Naive B cell (primary cell): ENCODE measurements at regions not wholly inside any gene's neighbourhood (a gene's known extent, or its start where the extent isn't known, plus 50 kb on each side); places are given as distances from the start of the nearest gene placed in this dataset.
"Not testable (repeated sequence)": the region's sequence is repeated elsewhere in the genome, so short reads cannot be mapped to it uniquely, and the experiment has no call there.

ENCODE experiments used
- ATAC-seq, 2 donors: fragments of 150-1000 bp; cut with Tn5 transposase; 2 replicates each; pipeline ENCODE4 v1.10.0; 2021; ENCODE audit warnings: low read depth in 2 of 2, mild to moderate bottlenecking in 2 of 2, moderate library complexity in 2 of 2
- DNase-seq: peaks from one replicate; pipeline ENCODE4 v3.0.0; 2022
- H3K27ac Mint-ChIP-seq, 6 donors: one replicate each; pipeline ENCODE4 v1.8.0; 2020 to 2022; ENCODE audit warnings: mild to moderate bottlenecking in 6 of 6, mixed read lengths in 6 of 6, moderate library complexity in 5 of 6, inconsistent platforms in 2 of 6
- H3K27me3 Mint-ChIP-seq, 3 donors: one replicate each; pipeline ENCODE4 v1.8.0; 2021 to 2022; ENCODE audit warnings: mixed read lengths in 3 of 3, mild to moderate bottlenecking in 1 of 3
- H3K36me3 Mint-ChIP-seq, 2 donors: one replicate each; pipeline ENCODE4 v1.8.0; 2020 to 2022; ENCODE audit warnings: mixed read lengths in 2 of 2, inconsistent platforms in 1 of 2, mild to moderate bottlenecking in 1 of 2
- H3K4me1 Mint-ChIP-seq, 3 donors: one replicate each; pipeline ENCODE4 v1.8.0; 2020 to 2022; ENCODE audit warnings: mixed read lengths in 3 of 3, inconsistent platforms in 1 of 3, mild to moderate bottlenecking in 1 of 3, moderate library complexity in 1 of 3
- H3K4me3 Mint-ChIP-seq, 8 donors: one replicate each; pipeline ENCODE4 v1.8.0; 2020 to 2022; ENCODE audit warnings: mild to moderate bottlenecking in 8 of 8, mixed read lengths in 8 of 8, moderate library complexity in 8 of 8, inconsistent platforms in 2 of 8
- H3K9me3 Mint-ChIP-seq, 7 donors: one replicate each; pipeline ENCODE4 v1.8.0; 2020 to 2022; ENCODE audit warnings: mixed read lengths in 7 of 7, mild to moderate bottlenecking in 5 of 7, inconsistent platforms in 2 of 7, moderate library complexity in 1 of 7

DNA sequence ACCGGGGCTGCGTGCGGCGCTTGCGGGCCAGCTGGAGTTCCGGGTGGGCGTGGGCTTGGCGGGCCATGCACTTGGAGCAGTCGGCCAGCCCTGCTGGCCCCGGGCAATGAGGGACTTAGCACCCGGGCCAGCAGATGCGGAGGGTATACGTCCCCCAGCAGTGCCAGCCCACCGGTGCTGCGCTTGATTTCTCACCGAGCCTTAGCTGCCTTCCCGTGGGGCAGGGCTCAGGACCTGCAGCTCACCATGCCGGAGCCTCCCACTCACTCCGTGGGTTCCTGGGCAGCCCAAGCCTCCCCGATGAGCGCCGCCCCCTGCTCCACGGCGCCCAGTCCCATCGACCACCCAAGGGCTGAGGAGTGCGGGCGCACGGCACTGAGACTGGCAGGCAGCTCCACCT lies 51.4 kb upstream of the INPP4B start:
- not testable (repeated sequence) for ATAC-seq, H3K27ac Mint-ChIP-seq, DNase-seq, H3K36me3 Mint-ChIP-seq, H3K27me3 Mint-ChIP-seq, H3K4me3 Mint-ChIP-seq, H3K4me1 Mint-ChIP-seq
- H3K9me3 Mint-ChIP-seq = peaks cover 7 to 51% (median 30%) of the 10 kb centered on the region in 7 donors

- H3K36me3 Mint-ChIP-seq = no peaks in the 10 kb centered on the region
- no peak for DNase-seq
Observed at GRCh38 chr4:142900622-142901021, 54.5 kb upstream of the INPP4B start.

DNA sequence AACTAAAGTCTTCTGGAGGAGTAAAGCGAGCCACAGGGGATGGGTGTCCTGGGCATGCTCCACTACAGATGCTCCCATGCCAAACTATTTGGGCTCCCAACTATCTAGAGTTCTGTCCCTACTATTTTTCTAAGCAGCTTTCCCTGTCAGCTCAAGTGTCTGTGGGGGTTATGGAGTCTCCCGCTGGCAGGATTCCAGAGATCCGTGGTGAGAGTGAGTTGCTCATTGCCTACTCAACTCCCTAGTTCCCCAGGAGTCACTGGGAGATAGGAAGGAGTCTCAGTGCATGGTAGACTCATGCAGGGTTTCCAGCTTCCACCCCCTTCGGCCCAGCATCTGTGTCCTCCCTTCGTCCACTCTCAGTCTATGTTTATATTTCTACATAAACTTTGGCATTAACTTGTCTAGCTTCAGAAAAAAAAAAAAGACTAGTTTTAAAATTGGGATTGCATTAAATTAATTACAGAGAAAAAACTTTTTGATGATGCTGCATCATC lies 55.1 kb upstream of the INPP4B start:
- H3K27ac Mint-ChIP-seq = no peak overlapping the region
- DNase-seq = no peak
- no peaks in the 10 kb centered on the region for H3K36me3 Mint-ChIP-seq
- H3K4me3 Mint-ChIP-seq = no peak overlapping the region
- H3K27me3 Mint-ChIP-seq = peaks cover 0 to 8% (median 0%) of the 10 kb centered on the region in 3 donors
- ATAC-seq = no peak
- H3K4me1 Mint-ChIP-seq = no peaks in the 10 kb centered on the region
- peaks cover 3 to 19% (median 8%) of the 10 kb centered on the region in 7 donors for H3K9me3 Mint-ChIP-seq

More at GRCh38 chr4:142900622-142901021, 54.5 kb upstream of the INPP4B start:
- H3K27me3 Mint-ChIP-seq = peaks cover 0 to 8% (median 0%) of the 10 kb centered on the region in 3 donors
- ATAC-seq = no peak
- peaks cover 5 to 23% (median 10%) of the 10 kb centered on the region in 7 donors for H3K9me3 Mint-ChIP-seq
- H3K4me3 Mint-ChIP-seq = no peak overlapping the region
- H3K27ac Mint-ChIP-seq = no peak overlapping the region
- H3K4me1 Mint-ChIP-seq = no peaks in the 10 kb centered on the region

- Mint-ChIP-seq H3K27me3 (peaks cover 0 to 14% (median 0%) of the 10 kb centered on the region in 3 donors), H3K9me3 (peaks cover 0 to 10% (median 4%) of the 10 kb centered on the region in 7 donors)
- not testable (repeated sequence) for H3K27ac Mint-ChIP-seq, H3K36me3 Mint-ChIP-seq, H3K4me1 Mint-ChIP-seq, H3K4me3 Mint-ChIP-seq, DNase-seq, ATAC-seq
Observed at GRCh38 chr4:142903617-142904016, 57.5 kb upstream of the INPP4B start.

GRCh38 chr4:142909908-142910307 lies 63.8 kb upstream of the INPP4B start:
- no peak for DNase-seq
- ATAC-seq = no peak
- Mint-ChIP-seq H3K27ac (no peak overlapping the region), H3K27me3 (peaks cover 0 to 5% (median 4%) of the 10 kb centered on the region in 3 donors), H3K4me1 (no peaks in the 10 kb centered on the region), H3K9me3 (peaks cover 0 to 9% (median 2%) of the 10 kb centered on the region in 7 donors), H3K4me3 (no peak overlapping the region), H3K36me3 (no peaks in the 10 kb centered on the region)

DNA sequence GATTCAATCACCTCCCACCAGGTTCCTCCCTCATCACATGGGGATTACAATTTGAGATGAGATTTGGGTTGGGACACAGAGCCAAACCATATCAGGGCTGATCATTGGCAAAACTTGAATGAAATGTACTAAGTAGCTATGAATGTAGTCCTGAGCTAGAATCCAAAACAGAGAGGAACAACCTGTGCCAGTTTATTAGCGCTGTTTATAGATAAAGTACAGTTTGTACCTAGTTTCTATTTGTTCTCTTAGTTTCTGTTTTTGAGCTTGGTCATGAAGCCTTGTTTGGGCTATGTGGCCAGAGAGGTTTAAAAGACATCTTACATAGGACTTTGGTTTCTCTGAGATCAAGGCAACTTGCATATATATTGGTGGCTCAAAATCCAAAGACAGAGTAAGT lies 66.9 kb upstream of the INPP4B start:
- ATAC-seq (no peak), DNase-seq (no peak)
- Mint-ChIP-seq H3K9me3 (peaks cover 0 to 5% (median 2%) of the 10 kb centered on the region in 7 donors), H3K4me3 (no peak overlapping the region), H3K27ac (no peak overlapping the region), H3K36me3 (no peaks in the 10 kb centered on the region), H3K27me3 (peaks cover 0 to 4% (median 4%) of the 10 kb centered on the region in 3 donors), H3K4me1 (no peaks in the 10 kb centered on the region)

GRCh38 chr4:142913461-142914030 lies 67.4 kb upstream of the INPP4B start:
- no peak for DNase-seq
- Mint-ChIP-seq H3K4me1 (no peaks in the 10 kb centered on the region), H3K27me3 (peaks cover 0 to 4% (median 0%) of the 10 kb centered on the region in 3 donors), H3K27ac (no peak overlapping the region), H3K36me3 (no peaks in the 10 kb centered on the region), H3K4me3 (no peak overlapping the region), H3K9me3 (peaks cover 0 to 5% (median 2%) of the 10 kb centered on the region in 7 donors)
- no peak for ATAC-seq

- H3K27me3 Mint-ChIP-seq = no peaks in the 10 kb centered on the region
- peaks cover 0 to 5% (median 0%) of the 10 kb centered on the region in 7 donors for H3K9me3 Mint-ChIP-seq
- H3K27ac Mint-ChIP-seq = no peak overlapping the region
- ATAC-seq = no peak
- no peaks in the 10 kb centered on the region for H3K36me3 Mint-ChIP-seq
- H3K4me1 Mint-ChIP-seq = no peaks in the 10 kb centered on the region
- no peak for DNase-seq
- H3K4me3 Mint-ChIP-seq = no peak overlapping the region
Observed at GRCh38 chr4:142917678-142918077, 71.6 kb upstream of the INPP4B start.

DNA sequence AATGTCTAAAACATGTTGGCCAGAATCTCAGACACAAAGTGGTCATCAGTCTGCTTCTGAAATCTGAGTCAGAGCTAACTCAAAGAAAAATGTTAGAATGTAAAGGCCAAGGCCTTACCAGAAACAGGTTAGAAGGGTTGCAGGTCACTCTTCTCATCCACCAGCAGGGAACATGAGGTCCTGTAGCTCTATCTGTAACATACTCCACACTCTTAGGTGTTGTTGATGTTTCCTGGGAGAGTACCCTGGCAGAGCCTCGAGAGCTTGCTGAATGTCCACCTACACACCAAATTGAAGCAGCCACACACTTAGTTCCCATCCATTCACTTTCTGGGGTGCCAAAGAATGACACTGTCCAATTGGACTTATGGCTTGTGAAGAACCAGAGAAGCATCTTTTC lies 76.6 kb upstream of the INPP4B start:
- DNase-seq (no peak), ATAC-seq (no peak)
- Mint-ChIP-seq H3K27ac (no peak overlapping the region), H3K9me3 (no peaks in the 10 kb centered on the region), H3K36me3 (no peaks in the 10 kb centered on the region), H3K4me1 (no peaks in the 10 kb centered on the region), H3K4me3 (no peak overlapping the region), H3K27me3 (no peaks in the 10 kb centered on the region)

GRCh38 chr4:142923619-142924018 lies 77.5 kb upstream of the INPP4B start:
- Mint-ChIP-seq H3K9me3 (peaks cover 0 to 2% (median 0%) of the 10 kb centered on the region in 7 donors), H3K27ac (no peak overlapping the region), H3K36me3 (no peaks in the 10 kb centered on the region)

DNA sequence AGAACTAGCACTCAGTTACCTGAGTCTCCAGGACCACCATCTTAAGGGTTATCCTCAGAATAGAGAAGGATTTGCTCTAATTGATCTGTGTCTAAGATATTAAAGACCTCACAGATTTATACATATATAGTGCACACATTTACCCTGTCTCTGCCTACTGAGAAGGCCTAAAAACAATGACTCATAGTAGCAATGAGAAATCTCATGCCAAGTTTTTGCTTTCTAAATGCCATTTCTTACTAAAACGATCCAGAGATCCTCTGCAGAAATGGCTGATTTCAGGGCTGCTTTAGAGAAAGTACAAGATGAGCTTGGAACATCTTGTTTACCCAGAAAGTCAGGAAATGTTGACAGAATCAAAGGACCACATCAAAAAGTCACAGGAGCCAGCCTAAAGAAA lies 79.1 kb upstream of the INPP4B start:
- H3K9me3 Mint-ChIP-seq = peaks cover 0 to 2% (median 0%) of the 10 kb centered on the region in 7 donors
- H3K36me3 Mint-ChIP-seq = no peaks in the 10 kb centered on the region
- no peak overlapping the region for H3K27ac Mint-ChIP-seq
- no peak for ATAC-seq
- no peak overlapping the region for H3K4me3 Mint-ChIP-seq
- H3K4me1 Mint-ChIP-seq = no peaks in the 10 kb centered on the region
- no peak for DNase-seq
- no peaks in the 10 kb centered on the region for H3K27me3 Mint-ChIP-seq

More at GRCh38 chr4:142923619-142924018, 77.5 kb upstream of the INPP4B start:
- H3K27me3 Mint-ChIP-seq = no peaks in the 10 kb centered on the region
- no peak overlapping the region for H3K4me3 Mint-ChIP-seq
- H3K4me1 Mint-ChIP-seq = no peaks in the 10 kb centered on the region
- DNase-seq (no peak), ATAC-seq (no peak)

GRCh38 chr4:142927721-142928120 lies 81.6 kb upstream of the INPP4B start:
- no peak for ATAC-seq
- no peaks in the 10 kb centered on the region for H3K36me3 Mint-ChIP-seq
- no peak for DNase-seq
- no peak overlapping the region for H3K27ac Mint-ChIP-seq
- H3K9me3 Mint-ChIP-seq = peaks cover 0 to 2% (median 0%) of the 10 kb centered on the region in 7 donors
- H3K4me1 Mint-ChIP-seq = no peaks in the 10 kb centered on the region
- H3K27me3 Mint-ChIP-seq = no peaks in the 10 kb centered on the region
- H3K4me3 Mint-ChIP-seq = no peak overlapping the region

DNA sequence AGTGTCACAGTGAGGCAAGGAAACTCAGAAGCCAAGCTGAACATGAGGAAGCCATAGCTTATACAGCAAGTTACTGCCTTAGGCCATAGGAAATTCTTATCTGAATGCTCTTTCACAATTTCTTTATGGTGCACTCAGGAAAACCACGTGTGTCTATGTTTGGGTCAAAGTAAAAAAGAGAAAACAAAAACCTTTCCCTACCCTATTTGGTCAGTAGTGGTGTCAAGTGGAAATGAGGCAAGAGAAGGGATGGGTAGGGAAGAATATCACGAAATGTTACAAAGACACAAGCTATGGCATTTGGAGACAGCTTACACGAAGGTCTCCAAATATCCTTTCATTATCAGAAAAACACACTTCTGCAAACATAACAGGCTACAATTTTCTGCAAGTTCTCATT lies 83.4 kb upstream of the INPP4B start:
- no peak overlapping the region for H3K4me3 Mint-ChIP-seq
- no peaks in the 10 kb centered on the region for H3K27me3 Mint-ChIP-seq
- no peak for ATAC-seq
- no peak for DNase-seq
- no peaks in the 10 kb centered on the region for H3K4me1 Mint-ChIP-seq
- H3K9me3 Mint-ChIP-seq = peaks cover 0 to 2% (median 0%) of the 10 kb centered on the region in 7 donors
- H3K36me3 Mint-ChIP-seq = no peaks in the 10 kb centered on the region
- H3K27ac Mint-ChIP-seq = no peak overlapping the region

DNA sequence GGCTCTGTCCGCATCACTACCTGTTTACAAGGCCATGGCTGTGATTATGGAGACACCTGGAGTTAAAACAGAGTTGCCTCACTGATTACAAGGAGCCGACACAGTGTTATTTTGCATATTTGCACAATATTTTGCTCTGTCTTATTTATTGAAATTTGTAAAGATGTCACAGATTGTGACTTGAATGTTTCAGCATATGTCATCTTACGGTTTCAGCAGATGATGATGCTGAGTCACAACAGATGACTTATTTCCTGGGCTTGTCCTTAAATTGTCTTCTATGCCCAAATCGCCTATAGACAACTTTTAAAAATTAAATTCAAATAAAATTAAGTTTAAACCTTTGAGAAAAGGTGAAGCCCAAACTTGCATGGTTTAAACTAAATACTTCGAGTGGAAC lies 87.1 kb upstream of the INPP4B start:
- DNase-seq (no peak), ATAC-seq (no peak)
- no peaks in the 10 kb centered on the region for H3K36me3 Mint-ChIP-seq
- H3K4me1 Mint-ChIP-seq = no peaks in the 10 kb centered on the region
- no peak overlapping the region for H3K27ac Mint-ChIP-seq
- H3K9me3 Mint-ChIP-seq = peaks cover 0 to 2% (median 0%) of the 10 kb centered on the region in 7 donors
- H3K27me3 Mint-ChIP-seq = no peaks in the 10 kb centered on the region
- no peak overlapping the region for H3K4me3 Mint-ChIP-seq
